Erythroblast (primary cell): ENCODE measurements at regions not wholly inside any gene's neighbourhood (a gene's known extent, or its start where the extent isn't known, plus 50 kb on each side); places are given as distances from the start of the nearest gene placed in this dataset.

Experiments used
- GATA1 ChIP-seq: IDR thresholded peaks from 2 replicates; pipeline ENCODE4 v1.6.1; 2011; ENCODE audit warnings: low read depth, mild to moderate bottlenecking, control low read depth, low read length, moderate library complexity
- POLR2A ChIP-seq: IDR thresholded peaks from 2 replicates; pipeline ENCODE4 v1.6.1; 2011; ENCODE audit warnings: mild to moderate bottlenecking, low read length

DNA sequence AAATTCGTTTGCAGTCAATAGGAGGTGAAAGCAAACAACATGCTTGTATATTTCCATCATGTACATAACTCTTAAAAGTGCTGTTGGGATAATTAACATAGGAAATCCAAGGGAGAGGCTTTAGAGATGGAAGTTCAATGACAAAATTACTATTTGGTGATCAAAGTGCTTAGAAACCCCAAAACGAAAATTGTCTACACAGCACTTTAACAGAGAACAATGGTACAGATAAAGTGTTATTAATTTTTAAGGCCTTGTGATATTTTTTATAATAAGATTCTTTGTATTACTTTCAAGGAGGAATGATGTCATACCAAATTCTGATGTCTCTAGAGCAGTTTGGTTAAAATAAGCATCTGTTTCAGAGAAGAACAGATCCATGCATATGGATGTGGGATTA, 406.3 kb downstream of the EPHA7 start:
- TF ChIP-seq POLR2A (no peak), GATA1 (no peak)
